ENCODE measurements at regions not wholly inside any gene's neighbourhood (a gene's known extent, or its start where the extent isn't known, plus 50 kb on each side); places are given as distances from the start of the nearest gene placed in this dataset.

DNA sequence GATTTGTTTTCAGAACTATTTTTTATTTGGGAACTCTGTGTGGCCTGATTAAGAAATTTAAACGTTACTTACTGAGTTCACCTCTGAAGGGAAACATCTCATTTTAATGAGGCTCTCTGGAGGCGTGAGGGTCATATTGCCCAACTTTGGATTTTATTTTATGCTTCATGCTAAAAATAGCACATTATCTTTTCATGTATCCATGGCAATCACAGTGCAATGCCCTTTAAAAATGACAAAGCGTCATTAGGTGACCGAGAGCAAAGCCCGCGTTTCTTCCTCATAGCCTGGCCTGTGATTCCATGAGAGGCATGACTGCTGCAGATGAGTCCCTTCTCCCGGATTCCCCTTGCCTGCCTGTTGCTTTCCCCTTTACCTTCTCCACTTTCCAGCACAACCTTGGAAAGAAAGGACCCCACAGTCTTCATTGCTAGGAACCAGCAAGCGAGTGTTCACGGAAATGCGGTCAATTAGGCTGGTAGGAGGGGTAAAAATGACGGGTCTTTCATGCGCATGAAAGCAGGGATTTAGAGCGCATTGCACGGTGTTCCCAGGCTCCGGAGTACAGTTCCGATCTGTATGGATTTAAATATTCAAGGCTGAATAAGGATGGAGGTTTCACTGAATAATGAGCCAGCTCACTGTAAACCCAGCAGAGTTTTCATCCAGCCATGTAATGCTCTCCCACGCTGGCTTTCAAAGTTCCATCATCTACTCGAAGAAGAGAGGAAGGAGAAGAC lies 98.2 kb upstream of the PITRM1 start:
- TF ChIP-seq Cebpa-rat (IDR thresholded peaks at IDR 0.05) = no peak
- H3K9me3 ChIP-seq (replicated peaks in 1 of 11) = peaks cover 0 to 9% (median 2%) of the 10 kb centered on the region in 11 experiments; a peak in 5 of 22 replicates
- no peaks in the 10 kb centered on the region for H4K20me1 ChIP-seq
- H3K4me1 ChIP-seq = no peaks in the 10 kb centered on the region
- no peak overlapping the region for H3K27ac ChIP-seq
- no peak overlapping the region for H3K4me3 ChIP-seq
- no peak overlapping the region for H3K9ac ChIP-seq
- no peaks in the 10 kb centered on the region for H3K27me3 ChIP-seq
- H3K36me3 ChIP-seq = no peaks in the 10 kb centered on the region
- H3K4me2 ChIP-seq = 0 out of 22 replicates have a peak overlapping the region, but pooled peaks of 1 of the 11 experiments have one; percentile 1

DNA sequence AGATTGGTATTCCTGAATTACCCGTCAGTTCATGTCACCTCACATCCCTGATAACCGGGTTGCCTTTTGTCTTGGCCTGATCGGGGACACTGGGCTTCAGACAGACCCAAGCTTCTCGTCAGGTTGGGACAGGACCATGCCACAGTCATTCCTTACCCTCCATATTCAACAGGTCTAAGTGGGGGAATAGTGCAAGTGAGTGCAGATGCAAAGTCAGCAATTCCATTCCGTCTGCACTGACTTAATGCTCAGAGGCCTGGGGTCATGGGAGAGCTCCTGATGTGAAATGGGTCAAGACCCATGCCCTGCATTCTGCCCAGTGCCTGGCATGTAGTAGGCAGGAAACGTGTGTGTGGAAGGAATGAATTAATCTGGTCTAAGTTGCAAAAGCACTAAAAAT lies 95.4 kb upstream of the PITRM1 start:
- Histone ChIP-seq H3K9me3 (replicated peaks in 1 of 11) (no peaks in the 10 kb centered on the region), H3K4me1 (peaks cover 0 to 19% (median 0%) of the 10 kb centered on the region in 10 experiments; a peak in 7 of 20 replicates), H3K4me2 (no peak overlapping the region), H3K27me3 (no peaks in the 10 kb centered on the region), H3K36me3 (no peaks in the 10 kb centered on the region), H3K27ac (no peak overlapping the region), H4K20me1 (no peaks in the 10 kb centered on the region), H3K9ac (no peak overlapping the region), H3K4me3 (no peak overlapping the region)
- TF ChIP-seq Cebpa-rat (IDR thresholded peaks at IDR 0.05) = no peak

DNA sequence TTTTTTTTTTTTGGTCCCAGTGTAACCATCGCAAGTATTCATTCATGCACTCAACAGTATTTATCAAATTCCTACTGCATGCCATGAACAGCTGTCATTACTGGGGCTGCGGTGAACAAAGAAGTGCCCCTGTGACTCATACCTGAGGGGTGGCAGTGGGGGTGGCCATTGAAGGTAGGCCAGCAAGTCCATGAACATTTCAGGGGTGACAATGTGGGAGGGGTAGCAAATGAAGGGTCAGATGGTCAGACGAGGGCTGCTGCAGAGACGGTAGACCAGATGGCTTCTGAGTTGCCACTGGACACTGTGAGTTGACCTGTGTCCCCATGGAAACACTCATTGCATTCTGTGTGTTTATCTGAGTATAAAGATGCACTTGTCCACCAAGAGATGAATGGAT lies 92.5 kb upstream of the PITRM1 start:
- no peaks in the 10 kb centered on the region for H4K20me1 ChIP-seq
- H3K27ac ChIP-seq = no peak overlapping the region
- 0 out of 22 replicates have a peak overlapping the region, but pooled peaks of 1 of the 11 experiments have one; percentile 61 for H3K4me2 ChIP-seq
- TF ChIP-seq Cebpa-rat (IDR thresholded peaks at IDR 0.05) = no peak
- no peak overlapping the region for H3K4me3 ChIP-seq
- H3K9ac ChIP-seq = no peak overlapping the region
- peaks cover 0 to 19% (median 0%) of the 10 kb centered on the region in 10 experiments; a peak in 7 of 20 replicates for H3K4me1 ChIP-seq
- no peaks in the 10 kb centered on the region for H3K27me3 ChIP-seq
- no peaks in the 10 kb centered on the region for H3K9me3 ChIP-seq (replicated peaks in 1 of 11)
- H3K36me3 ChIP-seq = no peaks in the 10 kb centered on the region

DNA sequence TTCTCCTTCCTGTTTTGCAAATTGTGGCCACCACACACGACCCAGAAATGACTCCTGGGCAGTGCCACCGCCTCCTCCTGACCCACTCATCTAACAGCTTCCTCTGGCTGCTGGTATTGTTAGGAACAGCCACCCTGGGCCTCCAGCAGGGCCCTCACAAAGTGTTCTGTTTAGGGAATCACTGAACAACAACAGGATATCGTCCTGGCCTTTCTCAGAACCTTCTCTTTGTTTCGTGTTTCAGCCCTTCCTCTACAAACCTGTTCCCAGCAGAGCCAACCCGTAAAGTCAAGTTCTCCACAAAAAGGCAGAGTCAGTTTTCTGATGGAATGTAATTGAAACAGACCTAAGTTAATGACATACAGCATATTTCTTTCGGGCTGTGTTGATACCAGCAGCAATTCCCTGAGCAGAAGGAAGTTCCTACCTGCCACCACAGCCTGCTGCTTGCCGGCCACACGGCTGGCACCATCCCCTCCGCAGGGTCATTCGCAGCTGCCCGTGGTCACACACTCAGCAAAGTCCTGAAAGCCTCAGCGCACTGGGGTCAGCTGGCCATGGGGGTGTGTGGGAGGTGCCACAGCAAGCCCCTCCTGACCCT lies 91.7 kb upstream of the PITRM1 start:
- H3K9me3 ChIP-seq (replicated peaks in 1 of 11) = no peaks in the 10 kb centered on the region
- no peaks in the 10 kb centered on the region for H4K20me1 ChIP-seq

DNA sequence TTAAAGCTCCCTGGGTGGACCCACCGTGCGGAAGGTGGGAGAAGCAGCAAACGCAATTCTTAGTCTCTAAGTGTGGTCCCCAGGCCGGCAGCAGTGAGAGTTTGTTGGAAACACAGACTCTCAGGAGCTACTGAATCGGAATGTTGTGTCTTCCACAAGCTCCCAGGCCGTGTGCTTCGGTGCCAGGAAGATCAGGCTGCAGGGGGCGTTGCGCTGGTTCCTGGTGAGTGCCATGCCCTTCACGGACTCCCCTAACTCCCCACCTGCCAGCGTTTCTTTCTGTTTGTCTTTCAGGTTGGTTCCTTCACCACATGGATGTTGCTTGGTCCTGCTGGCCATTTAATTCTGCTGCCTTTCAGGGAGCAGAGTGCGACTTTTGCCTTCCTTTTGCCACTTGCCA lies 91.2 kb upstream of the PITRM1 start:
- H3K9me3 ChIP-seq (replicated peaks in 1 of 11) = no peaks in the 10 kb centered on the region
- peaks cover 0 to 19% (median 0%) of the 10 kb centered on the region in 10 experiments; a peak in 7 of 20 replicates for H3K4me1 ChIP-seq
- H3K36me3 ChIP-seq = no peaks in the 10 kb centered on the region
- peak overlapping the region in 4 of 11 experiments; percentile 4 to 61 (median 39); a peak in 7 of 22 replicates for H3K4me2 ChIP-seq
- H4K20me1 ChIP-seq = no peaks in the 10 kb centered on the region
- H3K4me3 ChIP-seq = no peak overlapping the region
- H3K27ac ChIP-seq = no peak overlapping the region
- no peaks in the 10 kb centered on the region for H3K27me3 ChIP-seq
- TF ChIP-seq Cebpa-rat (IDR thresholded peaks at IDR 0.05) = no peak
- H3K9ac ChIP-seq = no peak overlapping the region

More for the DNA sequence above, 91.7 kb upstream of the PITRM1 start:
- Histone ChIP-seq H3K4me2 (peak overlapping the region in 4 of 11 experiments; percentile 4 to 61 (median 39); a peak in 7 of 22 replicates), H3K36me3 (no peaks in the 10 kb centered on the region), H3K27me3 (no peaks in the 10 kb centered on the region), H3K4me1 (peaks cover 0 to 19% (median 0%) of the 10 kb centered on the region in 10 experiments; a peak in 7 of 20 replicates), H3K4me3 (no peak overlapping the region), H3K27ac (no peak overlapping the region), H3K9ac (no peak overlapping the region)
- no peak for TF ChIP-seq Cebpa-rat (IDR thresholded peaks at IDR 0.05)

DNA sequence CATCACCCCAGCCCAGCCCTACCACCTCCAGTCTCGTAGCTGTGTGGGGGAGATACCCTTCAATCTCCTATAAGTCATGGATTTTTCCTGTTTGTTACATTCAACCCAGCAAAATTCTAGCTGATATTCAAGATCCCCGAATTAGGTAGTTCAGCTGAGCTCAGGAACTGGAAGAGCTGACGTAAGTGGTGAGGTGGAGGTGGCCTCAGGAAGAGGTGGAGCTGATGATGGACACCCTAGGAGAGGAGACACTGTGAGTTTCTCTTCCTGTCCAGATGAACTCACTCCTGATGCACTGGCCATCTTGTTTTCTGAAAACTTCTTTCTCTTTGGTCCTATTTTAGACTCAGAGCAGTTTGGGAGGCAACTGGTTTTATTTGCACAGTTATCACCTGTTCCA lies 90.5 kb upstream of the PITRM1 start:
- TF ChIP-seq Cebpa-rat (IDR thresholded peaks at IDR 0.05) = no peak
- no peaks in the 10 kb centered on the region for H3K9me3 ChIP-seq (replicated peaks in 1 of 11)
- H3K4me2 ChIP-seq = 0 out of 22 replicates have a peak overlapping the region, but pooled peaks of 1 of the 11 experiments have one; percentile 61

DNA sequence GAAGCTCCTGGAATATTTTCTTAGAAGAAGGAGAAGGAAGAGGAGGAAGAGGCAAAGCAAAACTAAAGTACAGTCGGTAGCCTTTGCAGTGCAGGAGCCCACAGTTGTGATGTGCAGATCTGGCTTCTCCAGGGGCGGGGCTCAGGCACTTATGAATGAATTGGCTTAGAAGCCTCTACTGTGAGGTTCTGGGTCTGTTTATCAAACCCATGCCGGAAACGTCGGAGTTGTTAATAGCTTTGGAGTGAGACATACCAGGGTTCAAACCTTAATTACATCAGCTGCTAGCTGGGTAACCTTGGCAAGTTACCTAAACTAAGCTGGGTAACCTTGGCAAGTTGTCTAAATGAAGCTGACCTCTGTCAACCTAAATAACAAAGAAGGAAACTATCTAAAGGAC lies 89.3 kb upstream of the PITRM1 start:
- Histone ChIP-seq H3K36me3 (no peaks in the 10 kb centered on the region), H3K27me3 (peaks cover 0 to 6% (median 0%) of the 10 kb centered on the region in 11 experiments; a peak in 3 of 22 replicates)
- no peak for TF ChIP-seq Cebpa-rat (IDR thresholded peaks at IDR 0.05)

More for the DNA sequence above, 90.5 kb upstream of the PITRM1 start:
- H3K4me1 ChIP-seq = peaks cover 0 to 19% (median 0%) of the 10 kb centered on the region in 10 experiments; a peak in 7 of 20 replicates
- H3K27ac ChIP-seq = no peak overlapping the region
- no peaks in the 10 kb centered on the region for H3K36me3 ChIP-seq
- H3K27me3 ChIP-seq = no peaks in the 10 kb centered on the region
- H4K20me1 ChIP-seq = no peaks in the 10 kb centered on the region
- no peak overlapping the region for H3K9ac ChIP-seq
- no peak overlapping the region for H3K4me3 ChIP-seq

DNA sequence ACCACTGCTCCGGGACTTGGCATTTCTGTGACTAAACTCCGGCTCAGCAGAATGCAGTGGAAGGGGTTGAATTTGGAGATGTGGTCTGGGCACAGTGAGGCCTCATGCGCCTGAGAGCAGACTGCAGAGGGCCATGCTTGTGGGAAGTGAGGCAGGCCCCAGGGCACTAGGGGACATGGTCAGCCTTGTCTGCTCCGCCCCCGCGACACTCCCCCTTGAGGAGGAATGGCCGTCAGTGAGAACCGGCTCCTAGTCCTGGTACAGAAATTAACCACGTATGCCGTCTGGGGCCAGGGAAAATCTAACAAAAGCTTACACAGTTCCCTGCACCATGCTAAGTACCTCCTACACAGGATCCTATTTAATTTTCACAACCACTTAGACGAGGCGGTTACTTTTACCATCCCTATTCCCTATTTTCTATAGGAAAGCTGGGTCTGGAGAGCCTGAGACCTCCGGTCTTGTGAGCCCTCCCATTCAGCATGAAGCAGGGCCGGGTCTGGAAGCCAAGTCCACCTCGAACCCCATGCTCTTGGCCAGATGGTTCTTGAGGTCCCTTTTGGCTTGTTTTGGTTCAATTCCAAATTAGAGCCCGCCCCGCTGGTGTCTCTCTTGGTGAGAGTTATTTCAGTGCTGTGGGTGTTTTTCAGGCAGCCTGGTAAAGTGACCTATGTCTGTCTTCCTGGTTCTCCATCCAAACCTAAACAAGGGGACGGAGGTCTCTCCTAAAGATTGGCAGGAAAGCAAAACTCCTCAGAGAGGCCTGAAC lies 87.7 kb upstream of the PITRM1 start:
- Histone ChIP-seq H3K4me3 (no peak overlapping the region), H3K36me3 (no peaks in the 10 kb centered on the region), H3K4me2 (no peak overlapping the region), H3K27me3 (peaks cover 0 to 20% (median 4%) of the 10 kb centered on the region in 11 experiments; a peak in 13 of 22 replicates), H3K9ac (no peak overlapping the region), H3K27ac (no peak overlapping the region), H4K20me1 (no peaks in the 10 kb centered on the region), H3K4me1 (peaks cover 0 to 16% (median 0%) of the 10 kb centered on the region in 10 experiments; a peak in 7 of 20 replicates), H3K9me3 (replicated peaks in 1 of 11) (no peaks in the 10 kb centered on the region)
- TF ChIP-seq Cebpa-rat (IDR thresholded peaks at IDR 0.05) = no peak

More for the DNA sequence above, 89.3 kb upstream of the PITRM1 start:
- Histone ChIP-seq H3K9ac (no peak overlapping the region), H4K20me1 (no peaks in the 10 kb centered on the region), H3K4me3 (no peak overlapping the region), H3K27ac (no peak overlapping the region), H3K4me1 (peaks cover 0 to 19% (median 0%) of the 10 kb centered on the region in 10 experiments; a peak in 7 of 20 replicates), H3K9me3 (replicated peaks in 1 of 11) (no peaks in the 10 kb centered on the region), H3K4me2 (no peak overlapping the region)

DNA sequence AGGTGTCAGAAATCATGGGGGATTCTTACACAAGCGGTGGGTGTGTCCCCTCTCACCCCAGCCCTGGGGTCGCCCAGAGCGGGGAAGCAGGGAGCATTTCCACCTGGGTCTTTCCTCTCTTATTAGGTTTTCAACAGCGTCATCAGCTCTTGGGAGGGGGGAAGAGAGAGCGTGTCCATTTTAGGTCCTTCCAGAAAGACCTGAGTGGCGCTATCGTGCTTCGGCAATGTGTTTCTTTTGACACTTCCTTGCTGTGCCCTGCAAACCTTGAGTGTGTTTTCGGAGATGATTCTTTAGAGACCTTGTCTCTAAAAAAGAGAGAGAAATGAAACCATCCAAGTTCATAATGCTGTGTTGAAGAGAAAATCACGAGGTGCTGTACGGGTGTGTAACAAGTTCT lies 86.9 kb upstream of the PITRM1 start:
- H3K9ac ChIP-seq = no peak overlapping the region
- no peaks in the 10 kb centered on the region for H3K9me3 ChIP-seq (replicated peaks in 1 of 11)
- no peak overlapping the region for H3K4me3 ChIP-seq
- H3K27ac ChIP-seq = no peak overlapping the region
- H4K20me1 ChIP-seq = no peaks in the 10 kb centered on the region
- H3K36me3 ChIP-seq = no peaks in the 10 kb centered on the region
- H3K4me1 ChIP-seq = peaks cover 0 to 12% (median 0%) of the 10 kb centered on the region in 10 experiments; a peak in 7 of 20 replicates
- peaks cover 0 to 28% (median 5%) of the 10 kb centered on the region in 11 experiments; a peak in 13 of 22 replicates for H3K27me3 ChIP-seq
- no peak for TF ChIP-seq Cebpa-rat (IDR thresholded peaks at IDR 0.05)
- H3K4me2 ChIP-seq = no peak overlapping the region
